CD4-positive, CD25-positive, alpha-beta regulatory T cell (primary cell): ENCODE measurements at regions not wholly inside any gene's neighbourhood (a gene's known extent, or its start where the extent isn't known, plus 50 kb on each side); places are given as distances from the start of the nearest gene placed in this dataset.
"Not testable (repeated sequence)": the region's sequence is repeated elsewhere in the genome, so short reads cannot be mapped to it uniquely, and the experiment has no call there.

Experiments
- ATAC-seq, 2 donors: fragments of 150-1000 bp; cut with Tn5 transposase; one replicate each; pipeline ENCODE4 v1.10.0; 2021; ENCODE audit warnings: low read depth in 2 of 2, moderate number of reproducible peaks in 2 of 2, moderate library complexity in 1 of 2
- DNase-seq, 3 donors: peaks; one replicate each; pipeline versions ENCODE4 v3.0.0 to v3.0.0-alpha.2; 2012 to 2022; ENCODE audit warnings: mixed read lengths in 1 of 3
- H3K27ac ChIP-seq: one replicate; pipeline ENCODE4 v1.7.0; 2013; ENCODE audit warnings: mild to moderate bottlenecking, low read length; ENCODE audit not compliant: insufficient read depth, poor library complexity, severe bottlenecking
- H3K27me3 ChIP-seq: one replicate; pipeline ENCODE4 v1.7.0; 2013; ENCODE audit warnings: low read length; ENCODE audit not compliant: control insufficient read depth, insufficient read depth
- H3K36me3 ChIP-seq: one replicate; pipeline ENCODE4 v1.7.0; 2013; ENCODE audit warnings: mild to moderate bottlenecking, low read length, moderate library complexity; ENCODE audit not compliant: control insufficient read depth, insufficient read depth
- H3K4me1 ChIP-seq: 2 replicates; pipeline ENCODE4 v1.7.0; 2013; ENCODE audit warnings: mild to moderate bottlenecking, low read length; ENCODE audit not compliant: insufficient read depth, control insufficient read depth, poor library complexity, severe bottlenecking
- H3K4me3 ChIP-seq: one replicate; pipeline ENCODE4 v1.7.0; 2013; ENCODE audit warnings: low read depth, mild to moderate bottlenecking, low read length, moderate library complexity
- H3K9me3 ChIP-seq, 2 experiments: 1 replicate in 1 of 2; 2 replicates in 1 of 2; pipeline ENCODE4 v1.7.0; 2013; ENCODE audit warnings: low read length in 2 of 2, mild to moderate bottlenecking in 1 of 2, moderate library complexity in 1 of 2; ENCODE audit not compliant: control insufficient read depth in 2 of 2
- H3K27ac Mint-ChIP-seq, 3 donors: one replicate each; pipeline ENCODE4 v1.8.0; 2020 to 2022; ENCODE audit warnings: mild to moderate bottlenecking in 3 of 3, mixed read lengths in 3 of 3, moderate library complexity in 2 of 3
- H3K27me3 Mint-ChIP-seq: one replicate; pipeline ENCODE4 v1.8.0; 2022; ENCODE audit warnings: mild to moderate bottlenecking, mixed read lengths
- H3K36me3 Mint-ChIP-seq: one replicate; pipeline ENCODE4 v1.8.0; 2020; ENCODE audit warnings: mixed read lengths
- H3K4me1 Mint-ChIP-seq, 4 donors: one replicate each; pipeline ENCODE4 v1.8.0; 2020 to 2022; ENCODE audit warnings: mixed read lengths in 4 of 4, mild to moderate bottlenecking in 1 of 4
- H3K4me3 Mint-ChIP-seq, 4 donors: one replicate each; pipeline ENCODE4 v1.8.0; 2020 to 2022; ENCODE audit warnings: mild to moderate bottlenecking in 4 of 4, mixed read lengths in 4 of 4, moderate library complexity in 3 of 4
- H3K9me3 Mint-ChIP-seq, 7 donors: one replicate each; pipeline ENCODE4 v1.8.0; 2020 to 2022; ENCODE audit warnings: mixed read lengths in 7 of 7, mild to moderate bottlenecking in 3 of 7, moderate library complexity in 2 of 7

DNA sequence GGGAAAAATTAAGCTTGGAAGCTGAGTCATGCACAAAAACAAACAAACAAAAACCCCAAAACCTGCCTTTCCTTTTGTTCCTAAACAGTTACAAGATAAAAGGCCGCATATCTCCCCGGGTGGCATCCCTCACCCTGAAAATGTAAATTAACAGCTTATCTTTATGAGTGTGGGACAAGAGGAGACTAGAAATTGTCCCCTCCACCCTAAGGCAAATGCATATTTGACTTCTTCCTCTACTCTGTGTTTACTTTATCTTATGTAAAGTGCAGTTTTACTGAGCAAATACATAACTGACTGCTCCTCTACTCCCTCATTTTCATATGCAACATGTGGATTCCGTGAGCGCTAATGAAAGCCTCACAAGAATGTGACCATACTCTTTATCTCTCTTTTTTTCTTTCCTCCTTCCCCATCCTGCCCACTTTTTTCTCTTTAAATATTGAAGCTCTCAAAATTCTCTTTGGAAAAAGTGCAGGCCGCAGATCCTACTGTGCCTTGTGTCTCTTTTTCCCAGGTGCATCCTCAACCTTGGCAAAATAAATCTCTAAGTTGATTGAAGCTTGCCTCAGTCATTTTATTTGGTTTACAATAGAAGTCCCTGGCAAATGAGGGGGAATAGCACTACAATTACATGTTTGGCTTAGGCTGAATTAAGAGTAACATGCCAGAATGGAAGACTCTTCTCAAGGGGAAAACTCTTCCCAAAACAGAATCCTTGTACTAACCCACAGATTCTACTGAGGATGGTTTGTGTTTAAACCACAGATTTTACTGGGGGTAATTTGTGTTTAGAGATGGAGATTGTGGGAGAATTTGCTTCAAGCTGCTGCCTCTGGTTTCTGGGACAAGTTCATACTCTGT is 72.7 kb upstream of the WDR72 start:
- Histone ChIP-seq H3K4me3 (no peak overlapping the region), H3K36me3 (no peaks in the 10 kb centered on the region), H3K4me1 (no peaks in the 10 kb centered on the region), H3K27ac (no peak overlapping the region), H3K9me3 (no peaks in the 10 kb centered on the region), H3K27me3 (no peaks in the 10 kb centered on the region)
- Mint-ChIP-seq H3K4me1 (no peaks in the 10 kb centered on the region), H3K27ac (no peak overlapping the region), H3K36me3 (no peaks in the 10 kb centered on the region), H3K27me3 (peaks cover 5% of the 10 kb centered on the region), H3K9me3 (peaks cover 0 to 10% (median 0%) of the 10 kb centered on the region in 7 donors), H3K4me3 (no peak overlapping the region)
- no peak for DNase-seq
- no peak for ATAC-seq

GRCh38 chr15:53830707-53831386 is 71.4 kb upstream of the WDR72 start:
- Mint-ChIP-seq H3K4me3 (no peak overlapping the region), H3K36me3 (no peaks in the 10 kb centered on the region), H3K4me1 (no peaks in the 10 kb centered on the region), H3K27ac (no peak overlapping the region), H3K9me3 (peaks cover 0 to 10% (median 1%) of the 10 kb centered on the region in 7 donors), H3K27me3 (peaks cover 5% of the 10 kb centered on the region)
- Histone ChIP-seq H3K27me3 (no peaks in the 10 kb centered on the region), H3K9me3 (no peaks in the 10 kb centered on the region), H3K36me3 (no peaks in the 10 kb centered on the region), H3K4me3 (no peak overlapping the region), H3K27ac (no peak overlapping the region), H3K4me1 (no peaks in the 10 kb centered on the region)
- ATAC-seq = no peak
- no peak for DNase-seq

GRCh38 chr15:53829923-53830459 is 70.5 kb upstream of the WDR72 start:
- Mint-ChIP-seq H3K4me3 (no peak overlapping the region), H3K4me1 (no peaks in the 10 kb centered on the region), H3K27ac (no peak overlapping the region), H3K9me3 (peaks cover 0 to 10% (median 1%) of the 10 kb centered on the region in 7 donors), H3K36me3 (no peaks in the 10 kb centered on the region), H3K27me3 (peaks cover 5% of the 10 kb centered on the region)
- no peaks in the 10 kb centered on the region for H3K36me3 ChIP-seq
- H3K9me3 ChIP-seq = no peaks in the 10 kb centered on the region
- H3K4me3 ChIP-seq = no peak overlapping the region
- H3K27ac ChIP-seq = no peak overlapping the region
- H3K27me3 ChIP-seq = no peaks in the 10 kb centered on the region
- H3K4me1 ChIP-seq = no peaks in the 10 kb centered on the region
- DNase-seq (no peak), ATAC-seq (no peak)

DNA sequence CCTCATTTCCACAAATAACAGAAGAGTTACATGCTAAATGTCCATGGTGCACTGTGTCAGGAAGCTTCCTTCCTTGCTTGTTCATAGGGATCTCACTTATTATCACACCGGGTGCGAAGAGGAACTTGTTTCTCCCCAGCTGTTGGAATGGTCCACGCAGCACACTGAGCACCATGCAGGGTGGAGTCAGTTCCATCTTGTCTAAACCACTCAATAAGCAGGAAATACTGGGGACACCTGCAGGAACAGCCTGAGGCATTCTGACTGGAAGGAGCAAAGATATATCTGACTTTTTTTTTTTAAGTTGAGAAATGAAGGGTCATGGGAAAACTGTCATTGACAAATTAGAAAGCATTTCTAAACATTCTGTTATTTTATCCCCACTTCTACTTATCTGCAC is 70.0 kb upstream of the WDR72 start:
- Histone ChIP-seq H3K27me3 (no peaks in the 10 kb centered on the region), H3K4me1 (no peaks in the 10 kb centered on the region), H3K9me3 (no peaks in the 10 kb centered on the region), H3K27ac (no peak overlapping the region), H3K36me3 (no peaks in the 10 kb centered on the region), H3K4me3 (no peak overlapping the region)
- Mint-ChIP-seq H3K27me3 (peaks cover 5% of the 10 kb centered on the region), H3K4me1 (no peaks in the 10 kb centered on the region), H3K27ac (no peak overlapping the region), H3K4me3 (no peak overlapping the region), H3K9me3 (peaks cover 0 to 10% (median 3%) of the 10 kb centered on the region in 7 donors), H3K36me3 (no peaks in the 10 kb centered on the region)
- no peak for ATAC-seq
- DNase-seq = no peak

GRCh38 chr15:53827355-53827754 is 67.9 kb upstream of the WDR72 start:
- DNase-seq = no peak
- Histone ChIP-seq H3K36me3 (no peaks in the 10 kb centered on the region), H3K27ac (no peak overlapping the region), H3K4me3 (no peak overlapping the region), H3K27me3 (no peaks in the 10 kb centered on the region), H3K9me3 (peaks cover 0 to 5% of the 10 kb centered on the region in 2 experiments), H3K4me1 (no peaks in the 10 kb centered on the region)
- no peak overlapping the region for H3K27ac Mint-ChIP-seq
- peaks cover 5% of the 10 kb centered on the region for H3K27me3 Mint-ChIP-seq
- H3K9me3 Mint-ChIP-seq = peaks cover 0 to 14% (median 3%) of the 10 kb centered on the region in 7 donors
- H3K4me1 Mint-ChIP-seq = no peaks in the 10 kb centered on the region
- no peak for ATAC-seq
- no peaks in the 10 kb centered on the region for H3K36me3 Mint-ChIP-seq
- no peak overlapping the region for H3K4me3 Mint-ChIP-seq

DNA sequence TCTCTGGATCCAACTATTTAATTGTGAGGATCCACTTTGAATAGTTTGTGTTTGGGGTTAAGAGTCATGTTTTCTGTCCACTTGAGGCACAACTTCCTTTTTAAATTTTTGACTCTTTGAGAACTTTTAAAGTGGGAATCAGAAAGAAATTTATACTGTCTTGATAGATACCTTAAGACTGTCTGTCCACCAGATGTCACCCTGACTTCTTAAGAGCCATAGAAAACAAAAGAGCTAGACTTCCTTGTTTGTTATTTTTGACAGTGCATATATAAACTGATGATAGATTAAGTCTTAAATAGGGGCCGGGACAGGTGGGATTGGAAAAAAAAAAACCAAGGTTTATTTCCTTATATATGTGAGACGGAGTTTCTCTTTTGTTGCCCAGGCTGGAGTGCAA is 52.1 kb upstream of the WDR72 start:
- H3K4me3 ChIP-seq = no peak overlapping the region
- no peak overlapping the region for H3K27ac ChIP-seq
- H3K4me1 ChIP-seq = no peaks in the 10 kb centered on the region
- no peak overlapping the region for H3K4me3 Mint-ChIP-seq
- no peaks in the 10 kb centered on the region for H3K36me3 ChIP-seq
- H3K27ac Mint-ChIP-seq = no peak overlapping the region
- no peaks in the 10 kb centered on the region for H3K9me3 ChIP-seq
- DNase-seq (peak in 1 of 3 donors; percentile 1), ATAC-seq (no peak)
- no peaks in the 10 kb centered on the region for H3K27me3 ChIP-seq
- H3K9me3 Mint-ChIP-seq = peaks cover 0 to 3% (median 0%) of the 10 kb centered on the region in 7 donors
- no peaks in the 10 kb centered on the region for H3K36me3 Mint-ChIP-seq
- H3K27me3 Mint-ChIP-seq = no peaks in the 10 kb centered on the region
- no peaks in the 10 kb centered on the region for H3K4me1 Mint-ChIP-seq

DNA sequence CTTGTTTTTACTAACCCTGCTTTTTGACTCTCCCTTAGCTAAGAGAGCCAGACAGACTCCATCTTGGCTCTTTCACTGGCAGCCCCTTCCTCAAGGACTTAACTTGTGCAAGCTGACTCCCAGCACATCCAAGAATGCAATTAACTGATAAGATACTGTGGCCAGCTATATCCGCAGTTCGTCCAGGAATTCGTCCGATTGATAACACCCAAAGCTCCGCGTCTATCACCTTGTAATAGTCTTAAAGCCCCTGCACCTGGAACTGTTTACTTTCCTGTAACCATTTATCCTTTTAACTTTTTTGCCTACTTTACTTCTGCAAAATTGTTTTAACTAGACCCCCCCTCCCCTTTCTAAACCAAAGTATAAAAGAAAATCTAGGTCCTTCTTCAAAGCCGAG is 50.8 kb upstream of the WDR72 start:
- H3K27ac ChIP-seq, H3K4me1 ChIP-seq, H3K27me3 ChIP-seq, H3K36me3 ChIP-seq, H3K4me3 Mint-ChIP-seq, H3K9me3 ChIP-seq, H3K9me3 Mint-ChIP-seq, H3K4me3 ChIP-seq, H3K36me3 Mint-ChIP-seq, H3K27me3 Mint-ChIP-seq, H3K27ac Mint-ChIP-seq, DNase-seq, ATAC-seq, H3K4me1 Mint-ChIP-seq: not testable (repeated sequence)
